ENCODE measurements at regions not wholly inside any gene's neighbourhood (a gene's known extent, or its start where the extent isn't known, plus 50 kb on each side); places are given as distances from the start of the nearest gene placed in this dataset.

- no peak for DNase-seq
Measured at GRCh38 chr16:86751076-86752030, 173.0 kb downstream of the FOXL1 start.

- DNase-seq: no peak
Measured at GRCh38 chr16:86752582-86753175, 174.3 kb downstream of the FOXL1 start.

- no peak for DNase-seq
Measured at GRCh38 chr16:86753399-86753798, 175.1 kb downstream of the FOXL1 start.

- DNase-seq: no peak
Measured at GRCh38 chr16:86755571-86756006, 177.2 kb downstream of the FOXL1 start.

- no peak for DNase-seq
Measured at GRCh38 chr16:86756882-86757703, 178.7 kb downstream of the FOXL1 start.

GRCh38 chr16:86757704-86758040 lies 179.3 kb downstream of the FOXL1 start:
- DNase-seq: no peak

GRCh38 chr16:86758932-86759331 lies 180.6 kb downstream of the FOXL1 start:
- no peak for DNase-seq

GRCh38 chr16:86761111-86762031 lies 183.0 kb downstream of the FOXL1 start:
- DNase-seq: no peak

GRCh38 chr16:86762095-86762494 lies 183.7 kb downstream of the FOXL1 start:
- DNase-seq: no peak

GRCh38 chr16:86763819-86764218 lies 185.5 kb downstream of the FOXL1 start:
- no peak for DNase-seq

GRCh38 chr16:86764551-86764950 lies 186.2 kb downstream of the FOXL1 start:
- no peak for DNase-seq

GRCh38 chr16:86765389-86766026 lies 187.2 kb downstream of the FOXL1 start:
- DNase-seq: no peak

GRCh38 chr16:86766700-86767099 lies 188.4 kb downstream of the FOXL1 start:
- DNase-seq: no peak

- no peak for DNase-seq
Measured at GRCh38 chr16:86768228-86768791, 190.0 kb downstream of the FOXL1 start.

GRCh38 chr16:86768999-86769398 lies 190.7 kb downstream of the FOXL1 start:
- DNase-seq: no peak

GRCh38 chr16:86771506-86772460 lies 193.4 kb downstream of the FOXL1 start:
- no peak for DNase-seq

GRCh38 chr16:86772671-86773353 lies 194.5 kb downstream of the FOXL1 start:
- no peak for DNase-seq

- no peak for DNase-seq
Measured at GRCh38 chr16:86773354-86773715, 195.0 kb downstream of the FOXL1 start.

GRCh38 chr16:86774931-86775330 lies 196.6 kb downstream of the FOXL1 start:
- no peak for DNase-seq

GRCh38 chr16:86775511-86775921 lies 197.2 kb downstream of the FOXL1 start:
- no peak for DNase-seq

All from COR-L47 (cell line).